ENCODE measurements at regions not wholly inside any gene's neighbourhood (a gene's known extent, or its start where the extent isn't known, plus 50 kb on each side); places are given as distances from the start of the nearest gene placed in this dataset.

DNA sequence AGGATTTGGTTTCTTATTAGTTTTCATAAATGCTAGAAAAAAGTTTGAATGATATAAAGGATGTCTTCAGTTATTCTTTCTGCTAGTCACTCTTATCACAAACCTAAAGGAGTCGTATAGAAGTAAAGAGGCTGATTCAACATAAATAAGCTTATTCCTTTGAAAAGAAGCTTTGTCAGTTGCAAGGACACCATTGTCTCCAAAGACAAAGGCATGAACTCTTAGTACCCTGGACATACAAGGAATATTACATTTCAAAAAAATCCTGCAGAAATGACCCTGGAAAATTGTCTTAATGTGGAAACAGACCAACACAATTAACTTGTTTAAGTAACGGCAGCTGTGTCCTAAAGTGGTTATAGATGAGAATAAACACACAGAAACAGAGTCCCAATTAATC is 528.0 kb downstream of the CPS1 start:
- intact Hi-C loops (cut with micrococcal nuclease): no loop called here
- Mint-ChIP-seq H3K9me3 (no peaks in the 10 kb centered on the region), H3K4me1 (ENCODE audit: low read depth) (no peaks in the 10 kb centered on the region), H3K27me3 (no peaks in the 10 kb centered on the region), H3K36me3 (ENCODE audit: low read depth) (no peaks in the 10 kb centered on the region), H3K27ac (no peak overlapping the region), H3K4me3 (no peak overlapping the region)

DNA sequence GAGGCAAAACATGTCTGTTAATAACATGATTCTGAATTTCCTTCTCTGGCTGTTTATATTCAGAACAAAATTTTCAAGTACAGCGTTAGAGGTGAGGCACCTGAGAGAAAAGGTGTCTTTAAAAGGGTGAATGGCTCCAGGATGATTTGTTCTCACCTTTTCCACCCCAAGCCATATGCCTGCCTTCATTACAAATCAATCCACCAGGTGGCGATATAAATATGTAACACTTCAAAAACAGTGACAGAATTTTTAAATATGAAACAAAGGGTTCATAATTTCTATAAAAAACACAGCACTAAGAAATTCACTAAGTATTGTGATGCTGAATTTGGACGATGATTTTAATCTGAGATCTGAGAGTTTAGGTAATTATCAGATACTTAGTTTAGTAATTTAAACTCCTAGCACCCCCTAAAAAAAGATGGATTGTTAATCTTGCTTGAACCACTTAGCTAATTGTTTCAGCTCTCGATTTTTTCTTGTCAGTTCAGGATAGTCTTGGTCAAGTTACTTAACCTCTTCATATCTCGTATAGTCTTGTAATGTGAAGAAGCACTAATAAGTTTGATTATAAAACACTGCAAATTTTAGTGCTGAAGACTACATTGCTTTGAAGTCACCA is 528.8 kb downstream of the CPS1 start:
- H3K4me3 Mint-ChIP-seq: no peak overlapping the region
- H3K36me3 Mint-ChIP-seq (ENCODE audit: low read depth): no peaks in the 10 kb centered on the region
- H3K27ac Mint-ChIP-seq: no peak overlapping the region
- no peaks in the 10 kb centered on the region for H3K9me3 Mint-ChIP-seq
- no peaks in the 10 kb centered on the region for H3K4me1 Mint-ChIP-seq (ENCODE audit: low read depth)
- no peaks in the 10 kb centered on the region for H3K27me3 Mint-ChIP-seq
- intact Hi-C loops (cut with micrococcal nuclease): loop anchor here (5.0 kb wide), 1 partner anchor 1482 kb away; no protein-coding TSS in a partner anchor

DNA sequence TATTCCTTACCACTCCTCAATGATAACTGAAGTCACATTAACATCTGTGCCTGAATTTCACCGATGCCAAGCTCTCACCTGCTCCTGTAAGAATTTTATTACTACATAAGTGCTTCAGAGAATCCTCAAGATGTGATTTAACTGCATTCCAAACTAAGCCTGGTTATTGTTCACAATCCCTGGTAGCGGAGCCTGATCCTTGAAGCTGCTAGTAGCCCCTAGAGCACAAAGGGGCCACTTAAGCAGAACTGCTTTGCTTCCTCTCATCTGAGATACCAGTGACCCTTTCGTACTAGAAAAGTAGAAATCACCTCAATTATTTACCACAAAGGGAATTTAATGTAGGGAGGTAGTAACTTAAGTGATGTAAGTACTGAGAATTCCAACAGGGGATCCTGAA is 529.6 kb downstream of the CPS1 start:
- Mint-ChIP-seq H3K27ac (no peak overlapping the region), H3K4me3 (no peak overlapping the region), H3K27me3 (no peaks in the 10 kb centered on the region), H3K36me3 (ENCODE audit: low read depth) (no peaks in the 10 kb centered on the region), H3K9me3 (no peaks in the 10 kb centered on the region), H3K4me1 (ENCODE audit: low read depth) (no peaks in the 10 kb centered on the region)
- intact Hi-C loops (cut with micrococcal nuclease): loop anchor here (5.0 kb wide), 1 partner anchor 1481 kb away; no protein-coding TSS in a partner anchor

DNA sequence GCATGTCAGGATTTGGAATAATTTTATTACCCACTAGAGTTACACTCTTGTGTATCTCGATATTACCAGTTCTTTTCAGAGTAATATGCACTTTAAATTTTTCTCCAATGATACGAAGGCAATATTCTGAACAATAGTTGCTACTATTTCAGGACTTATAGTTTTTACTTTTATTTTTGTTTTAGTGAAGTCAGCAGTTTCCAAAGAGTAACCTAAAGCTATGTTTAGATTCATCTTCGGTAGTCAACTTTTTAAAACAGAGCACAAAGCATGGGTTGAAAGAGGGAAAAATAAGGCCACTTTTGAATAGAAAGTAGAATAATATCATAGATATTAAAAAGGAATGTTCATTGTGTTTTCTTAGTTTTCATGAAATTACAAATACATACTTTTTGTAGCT is 532.7 kb downstream of the CPS1 start:
- H3K27ac Mint-ChIP-seq: no peak overlapping the region
- H3K27me3 Mint-ChIP-seq: no peaks in the 10 kb centered on the region
- no peaks in the 10 kb centered on the region for H3K9me3 Mint-ChIP-seq
- H3K36me3 Mint-ChIP-seq (ENCODE audit: low read depth): no peaks in the 10 kb centered on the region
- H3K4me3 Mint-ChIP-seq: no peak overlapping the region
- intact Hi-C loops (cut with micrococcal nuclease): loop anchor here (5.0 kb wide), 1 partner anchor 1478 kb away; no protein-coding TSS in a partner anchor
- H3K4me1 Mint-ChIP-seq (ENCODE audit: low read depth): no peaks in the 10 kb centered on the region

DNA sequence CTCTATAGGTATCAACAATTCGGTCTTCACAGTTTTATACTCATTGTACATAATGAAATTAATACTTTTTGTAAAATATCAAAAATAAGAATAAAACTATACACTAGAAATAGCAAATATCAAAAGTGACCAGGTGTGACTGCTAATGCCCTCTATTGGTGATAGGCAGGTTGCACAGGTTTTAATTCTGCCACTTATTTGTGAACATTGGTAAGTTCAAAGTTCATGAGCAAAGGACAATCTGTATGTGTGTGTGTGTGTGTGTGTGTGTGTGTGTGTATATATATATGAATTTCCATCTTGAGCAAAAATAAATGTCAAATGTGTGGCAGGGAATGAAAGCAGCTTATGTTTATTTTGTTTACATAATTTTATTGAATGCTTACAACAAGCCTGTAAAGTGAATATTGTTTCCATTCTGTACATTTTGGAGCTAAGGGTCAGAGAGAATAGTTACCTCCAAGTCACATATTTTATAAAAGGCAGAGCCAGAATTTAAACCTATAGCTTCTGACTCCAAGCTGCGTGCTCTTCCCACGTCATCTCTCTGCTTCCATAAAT is 537.4 kb downstream of the CPS1 start:
- no peak overlapping the region for H3K4me3 Mint-ChIP-seq
- no peaks in the 10 kb centered on the region for H3K9me3 Mint-ChIP-seq
- H3K27ac Mint-ChIP-seq: no peak overlapping the region
- no peaks in the 10 kb centered on the region for H3K27me3 Mint-ChIP-seq
- no peaks in the 10 kb centered on the region for H3K4me1 Mint-ChIP-seq (ENCODE audit: low read depth)
- intact Hi-C loops (cut with micrococcal nuclease): no loop called here
- no peaks in the 10 kb centered on the region for H3K36me3 Mint-ChIP-seq (ENCODE audit: low read depth)

GRCh38 chr2:211103989-211104388 is 547.6 kb downstream of the CPS1 start:
- intact Hi-C loops (cut with micrococcal nuclease): no loop called here
- no peak overlapping the region for H3K27ac Mint-ChIP-seq
- H3K36me3 Mint-ChIP-seq (ENCODE audit: low read depth): no peaks in the 10 kb centered on the region

DNA sequence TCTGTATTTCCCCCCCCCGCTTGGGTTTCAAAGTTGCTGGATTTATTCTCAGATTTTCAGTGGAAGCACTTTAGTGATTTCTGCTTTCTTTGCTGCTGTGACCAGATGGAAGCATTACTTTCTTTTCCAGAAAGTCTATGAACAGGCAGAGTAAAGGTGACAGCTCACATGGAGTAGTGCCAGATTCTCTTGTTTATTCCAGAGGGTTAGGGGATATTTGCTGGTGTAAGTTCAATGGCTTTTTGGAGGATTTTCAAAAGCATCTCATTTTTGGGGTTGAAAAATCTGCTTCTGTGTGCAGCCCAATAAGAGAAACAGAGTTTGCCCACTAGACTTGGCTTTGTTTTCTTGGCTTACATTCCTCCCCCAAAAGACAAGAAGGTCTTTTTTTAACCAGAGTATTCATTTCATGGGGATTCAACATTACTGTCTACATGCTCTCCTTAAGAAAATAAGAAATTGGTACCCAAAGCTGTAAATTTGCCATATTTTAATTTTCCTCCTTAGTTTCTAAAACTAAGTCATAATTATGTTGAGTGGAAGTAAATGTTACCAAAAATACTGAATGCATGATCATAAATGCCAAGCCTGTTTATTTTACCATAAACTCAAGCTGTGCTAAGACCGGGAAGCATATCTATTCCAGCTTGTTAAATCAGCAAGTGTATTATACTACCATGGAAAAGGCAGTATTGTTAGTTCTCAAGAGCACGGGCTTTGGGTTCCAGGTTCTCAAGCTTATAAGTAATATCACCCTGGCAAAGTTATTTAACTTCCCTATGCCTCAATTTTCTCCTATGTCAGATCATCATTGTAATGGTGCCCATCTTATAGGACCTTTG is 557.2 kb downstream of the CPS1 start:
- H3K4me3 Mint-ChIP-seq: no peak overlapping the region
- H3K27me3 Mint-ChIP-seq: no peaks in the 10 kb centered on the region
- H3K9me3 Mint-ChIP-seq: no peaks in the 10 kb centered on the region
- no peaks in the 10 kb centered on the region for H3K36me3 Mint-ChIP-seq (ENCODE audit: low read depth)
- intact Hi-C loops (cut with micrococcal nuclease): no loop called here
- H3K27ac Mint-ChIP-seq: no peak overlapping the region
- H3K4me1 Mint-ChIP-seq (ENCODE audit: low read depth): no peaks in the 10 kb centered on the region

More at GRCh38 chr2:211103989-211104388, 547.6 kb downstream of the CPS1 start:
- Mint-ChIP-seq H3K4me3 (no peak overlapping the region), H3K9me3 (no peaks in the 10 kb centered on the region), H3K27me3 (no peaks in the 10 kb centered on the region), H3K4me1 (ENCODE audit: low read depth) (no peaks in the 10 kb centered on the region)

DNA sequence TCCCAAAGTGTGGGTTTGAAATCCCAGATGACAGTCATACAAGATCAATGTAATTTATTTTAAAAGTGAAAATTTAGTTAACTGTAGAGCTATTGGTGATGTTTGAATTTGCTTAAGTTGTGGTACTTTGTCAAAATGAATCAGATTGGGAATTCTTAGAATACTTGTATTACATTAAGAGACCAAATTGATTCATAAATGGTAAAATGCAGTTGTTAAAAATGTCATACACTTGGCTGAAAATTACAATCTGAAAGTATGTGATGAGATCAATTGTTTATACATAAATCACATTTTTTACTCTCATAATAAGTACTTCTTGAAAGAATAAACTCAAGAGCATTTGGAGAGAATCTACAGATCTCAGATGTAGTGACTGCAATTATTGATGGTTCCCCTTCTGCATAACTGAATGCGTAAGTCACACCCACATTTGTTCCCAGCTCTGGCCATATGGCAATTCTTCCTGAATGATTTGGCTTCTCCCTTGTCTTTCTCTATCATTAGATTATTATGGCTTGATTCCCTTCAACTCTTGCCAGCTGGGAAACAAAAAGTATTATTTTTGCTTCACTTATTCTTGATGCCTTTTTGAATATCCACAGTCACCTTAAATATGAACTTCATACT is 558.5 kb downstream of the CPS1 start:
- H3K36me3 Mint-ChIP-seq (ENCODE audit: low read depth): no peaks in the 10 kb centered on the region
- no peak overlapping the region for H3K4me3 Mint-ChIP-seq
- intact Hi-C loops (cut with micrococcal nuclease): no loop called here
- H3K27ac Mint-ChIP-seq: no peak overlapping the region
- H3K4me1 Mint-ChIP-seq (ENCODE audit: low read depth): no peaks in the 10 kb centered on the region
- H3K27me3 Mint-ChIP-seq: no peaks in the 10 kb centered on the region
- no peaks in the 10 kb centered on the region for H3K9me3 Mint-ChIP-seq

DNA sequence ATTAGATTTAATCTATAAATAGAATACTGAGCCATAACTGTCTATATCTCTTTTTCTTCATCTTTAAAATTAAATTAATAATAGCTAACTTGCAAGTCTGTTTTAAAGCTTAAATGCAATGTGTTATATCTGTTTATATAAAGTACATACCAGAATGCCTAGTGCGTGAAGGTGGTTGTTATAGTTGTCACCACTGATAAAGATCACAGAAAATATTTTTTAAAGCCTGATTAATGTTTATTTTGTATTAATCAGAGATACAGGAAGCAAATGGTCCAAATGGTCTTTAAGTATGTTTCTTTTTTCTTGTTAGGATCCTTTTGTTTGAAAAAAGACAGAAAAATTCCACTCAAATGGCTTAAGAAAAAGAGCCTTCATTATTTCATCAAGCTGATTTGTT is 560.6 kb downstream of the CPS1 start:
- no peaks in the 10 kb centered on the region for H3K4me1 Mint-ChIP-seq (ENCODE audit: low read depth)
- intact Hi-C loops (cut with micrococcal nuclease): no loop called here
- no peaks in the 10 kb centered on the region for H3K36me3 Mint-ChIP-seq (ENCODE audit: low read depth)
- H3K4me3 Mint-ChIP-seq: no peak overlapping the region
- H3K27ac Mint-ChIP-seq: no peak overlapping the region
- H3K9me3 Mint-ChIP-seq: no peaks in the 10 kb centered on the region
- H3K27me3 Mint-ChIP-seq: no peaks in the 10 kb centered on the region

DNA sequence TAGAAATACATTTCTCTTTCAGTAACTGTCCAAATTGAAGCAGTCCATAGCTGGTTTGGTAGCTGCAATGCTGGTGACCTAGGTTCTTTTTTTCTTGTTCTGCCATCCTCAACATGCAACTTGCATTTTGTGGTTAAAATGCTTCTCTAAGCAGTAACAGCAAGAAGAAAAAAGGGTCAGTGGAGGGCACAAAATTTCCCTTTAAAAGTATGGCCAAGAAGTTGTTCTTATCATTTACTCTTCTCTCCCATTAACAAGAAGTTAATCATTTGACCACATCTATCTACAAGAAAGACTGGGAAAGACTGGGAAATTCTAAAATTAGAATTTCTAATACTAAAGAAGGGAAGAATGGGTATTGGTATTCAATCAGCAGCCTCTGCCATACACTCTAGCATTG is 569.9 kb downstream of the CPS1 start:
- no peaks in the 10 kb centered on the region for H3K9me3 Mint-ChIP-seq
- no peaks in the 10 kb centered on the region for H3K4me1 Mint-ChIP-seq (ENCODE audit: low read depth)
- intact Hi-C loops (cut with micrococcal nuclease): no loop called here
- no peak overlapping the region for H3K4me3 Mint-ChIP-seq
- no peak overlapping the region for H3K27ac Mint-ChIP-seq
- H3K27me3 Mint-ChIP-seq: no peaks in the 10 kb centered on the region
- H3K36me3 Mint-ChIP-seq (ENCODE audit: low read depth): no peaks in the 10 kb centered on the region

DNA sequence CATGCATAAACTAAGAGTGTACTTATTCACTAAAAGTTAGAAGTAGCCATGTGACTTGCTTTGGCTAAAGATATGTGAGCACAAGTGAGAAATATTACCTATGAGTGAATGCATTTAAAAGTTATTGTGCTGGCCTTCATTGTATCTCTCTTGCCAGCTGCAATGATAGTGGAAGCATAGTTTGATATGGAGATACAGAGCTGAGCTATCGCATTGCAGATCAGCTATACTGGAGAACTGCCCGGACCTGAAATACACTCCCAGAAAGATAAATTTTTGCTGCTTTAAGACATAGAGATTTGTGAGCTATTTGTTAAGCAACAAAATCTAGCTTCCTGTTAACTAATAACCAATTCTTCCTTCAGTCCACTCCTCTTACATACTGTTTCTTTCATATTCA is 571.1 kb downstream of the CPS1 start:
- no peaks in the 10 kb centered on the region for H3K36me3 Mint-ChIP-seq (ENCODE audit: low read depth)
- H3K9me3 Mint-ChIP-seq: no peaks in the 10 kb centered on the region
- no peak overlapping the region for H3K27ac Mint-ChIP-seq
- no peaks in the 10 kb centered on the region for H3K27me3 Mint-ChIP-seq
- H3K4me1 Mint-ChIP-seq (ENCODE audit: low read depth): no peaks in the 10 kb centered on the region
- intact Hi-C loops (cut with micrococcal nuclease): no loop called here
- no peak overlapping the region for H3K4me3 Mint-ChIP-seq

DNA sequence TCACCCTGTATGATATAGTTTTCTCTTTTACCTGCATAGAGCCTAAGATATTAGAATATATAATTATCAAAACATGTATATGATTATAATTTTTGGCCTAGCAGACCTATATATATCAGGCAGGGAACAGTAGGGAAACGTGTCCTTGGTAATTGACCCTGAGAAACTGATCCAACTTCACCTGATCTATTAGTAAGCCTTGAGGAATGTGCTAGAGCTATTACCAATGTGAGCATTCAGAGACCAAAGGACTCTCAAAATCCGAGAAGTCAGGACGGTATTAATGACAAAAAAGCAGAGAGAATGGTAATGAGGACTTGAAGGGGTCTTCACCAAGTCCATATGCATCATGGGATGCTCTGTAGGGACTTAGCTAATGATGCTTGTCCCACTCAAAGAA is 571.9 kb downstream of the CPS1 start:
- no peak overlapping the region for H3K27ac Mint-ChIP-seq
- no peaks in the 10 kb centered on the region for H3K36me3 Mint-ChIP-seq (ENCODE audit: low read depth)
- no peak overlapping the region for H3K4me3 Mint-ChIP-seq
- H3K27me3 Mint-ChIP-seq: no peaks in the 10 kb centered on the region
- intact Hi-C loops (cut with micrococcal nuclease): no loop called here
- H3K9me3 Mint-ChIP-seq: no peaks in the 10 kb centered on the region
- no peaks in the 10 kb centered on the region for H3K4me1 Mint-ChIP-seq (ENCODE audit: low read depth)

DNA sequence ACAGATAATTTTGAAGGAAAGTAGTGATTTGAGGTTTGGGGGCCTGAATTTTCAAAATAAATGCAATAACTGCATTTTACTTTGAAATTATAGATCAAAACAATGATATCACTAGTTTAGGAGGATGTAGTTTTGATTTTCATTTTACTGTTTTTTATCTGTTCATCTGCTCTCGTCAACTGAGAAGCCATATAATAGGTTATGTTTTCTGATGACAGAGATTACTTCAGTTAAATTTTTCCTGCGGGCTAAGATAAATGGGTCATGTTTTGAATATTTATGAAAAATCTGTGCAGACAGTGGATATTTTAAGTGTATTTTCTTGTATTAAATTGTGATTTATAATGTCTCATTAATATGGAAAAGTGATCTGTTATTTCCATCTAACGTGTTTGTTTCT is 573.4 kb downstream of the CPS1 start:
- Mint-ChIP-seq H3K4me1 (ENCODE audit: low read depth) (no peaks in the 10 kb centered on the region), H3K9me3 (no peaks in the 10 kb centered on the region), H3K27ac (no peak overlapping the region), H3K36me3 (ENCODE audit: low read depth) (no peaks in the 10 kb centered on the region), H3K27me3 (no peaks in the 10 kb centered on the region), H3K4me3 (no peak overlapping the region)
- intact Hi-C loops (cut with micrococcal nuclease): no loop called here

DNA sequence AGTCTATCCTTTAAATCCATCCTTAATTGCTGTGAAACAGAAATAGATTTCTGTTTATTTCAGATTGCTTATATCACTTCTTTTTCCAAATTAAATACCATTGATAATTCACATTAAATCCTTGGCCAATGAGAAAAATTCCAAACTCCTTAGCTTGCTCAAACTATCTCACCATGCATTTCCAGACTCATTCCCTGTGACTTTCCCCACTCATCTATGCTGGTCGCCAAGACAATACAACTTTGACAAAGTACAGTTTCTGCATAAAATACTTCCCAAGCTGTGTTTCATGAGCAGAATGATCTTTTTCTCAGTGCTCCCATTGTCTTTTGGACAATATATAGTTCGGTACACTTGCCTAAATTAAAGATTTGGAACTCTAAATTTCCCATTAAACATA is 575.6 kb downstream of the CPS1 start:
- Mint-ChIP-seq H3K4me1 (ENCODE audit: low read depth) (no peaks in the 10 kb centered on the region), H3K27me3 (no peaks in the 10 kb centered on the region), H3K9me3 (no peaks in the 10 kb centered on the region), H3K4me3 (no peak overlapping the region), H3K27ac (no peak overlapping the region), H3K36me3 (ENCODE audit: low read depth) (no peaks in the 10 kb centered on the region)
- intact Hi-C loops (cut with micrococcal nuclease): no loop called here
